ENCODE measurements at regions not wholly inside any gene's neighbourhood (a gene's known extent, or its start where the extent isn't known, plus 50 kb on each side); places are given as distances from the start of the nearest gene placed in this dataset.

GRCh38 chr4:149870008-149870407 is 54.4 kb upstream of the IQCM start:
- Histone ChIP-seq H3K27ac (no peak overlapping the region), H3K36me3 (no peaks in the 10 kb centered on the region), H3K27me3 (no peaks in the 10 kb centered on the region), H3K4me3 (no peak overlapping the region), H3K9me3 (no peaks in the 10 kb centered on the region), H3K4me1 (no peaks in the 10 kb centered on the region)
- no peak for DNase-seq (ENCODE audit: low spot score in 2 of 2)
- WGBS, 2 donors = 75 to 82% methylated on average over 2 of the region's 2 CpGs
- no peak for TF ChIP-seq CTCF (IDR thresholded peaks at IDR 0.05)
- no peak for TF ChIP-seq EP300 (IDR thresholded peaks at IDR 0.05)
- TF ChIP-seq POLR2A (IDR thresholded peaks at IDR 0.05) = no peak

GRCh38 chr4:149881744-149882143 is 66.1 kb upstream of the IQCM start:
- no peaks in the 10 kb centered on the region for H3K36me3 ChIP-seq
- WGBS, 2 donors = 82 to 85% methylated on average over 1 of the region's 1 CpG
- TF ChIP-seq EP300 (IDR thresholded peaks at IDR 0.05) (no peak), POLR2A (IDR thresholded peaks at IDR 0.05) (no peak), CTCF (IDR thresholded peaks at IDR 0.05) (no peak)

GRCh38 chr4:149882251-149882650 is 66.6 kb upstream of the IQCM start:
- TF ChIP-seq POLR2A (IDR thresholded peaks at IDR 0.05) (no peak), EP300 (IDR thresholded peaks at IDR 0.05) (no peak), CTCF (IDR thresholded peaks at IDR 0.05) (no peak)
- no peak overlapping the region for H3K27ac ChIP-seq
- no peaks in the 10 kb centered on the region for H3K9me3 ChIP-seq
- DNase-seq (ENCODE audit: low spot score in 2 of 2) = no peak
- no peaks in the 10 kb centered on the region for H3K27me3 ChIP-seq
- 87 to 96% methylated on average over 1 of the region's 1 CpG for WGBS, 2 donors
- no peak overlapping the region for H3K4me3 ChIP-seq
- no peaks in the 10 kb centered on the region for H3K36me3 ChIP-seq
- no peaks in the 10 kb centered on the region for H3K4me1 ChIP-seq

More at GRCh38 chr4:149881744-149882143, 66.1 kb upstream of the IQCM start:
- H3K9me3 ChIP-seq = no peaks in the 10 kb centered on the region
- no peaks in the 10 kb centered on the region for H3K4me1 ChIP-seq
- no peak overlapping the region for H3K4me3 ChIP-seq
- H3K27me3 ChIP-seq = no peaks in the 10 kb centered on the region
- H3K27ac ChIP-seq = no peak overlapping the region
- no peak for DNase-seq (ENCODE audit: low spot score in 2 of 2)

- Histone ChIP-seq H3K27me3 (no peaks in the 10 kb centered on the region), H3K4me3 (no peak overlapping the region), H3K27ac (no peak overlapping the region), H3K4me1 (no peaks in the 10 kb centered on the region), H3K9me3 (no peaks in the 10 kb centered on the region), H3K36me3 (no peaks in the 10 kb centered on the region)
- 56 to 57% methylated on average over 6 of the region's 6 CpGs for WGBS, 2 donors
- TF ChIP-seq EP300 (IDR thresholded peaks at IDR 0.05) = no peak
- no peak for DNase-seq (ENCODE audit: low spot score in 2 of 2)
Measured at GRCh38 chr4:149884046-149884445, 68.4 kb upstream of the IQCM start.

GRCh38 chr4:149884529-149885181 is 69.0 kb upstream of the IQCM start:
- WGBS, 2 donors = 66 to 76% methylated on average over 3 of the region's 3 CpGs
- no peaks in the 10 kb centered on the region for H3K4me1 ChIP-seq

More at GRCh38 chr4:149884529-149885181, 69.0 kb upstream of the IQCM start:
- no peak for TF ChIP-seq POLR2A (IDR thresholded peaks at IDR 0.05)
- TF ChIP-seq EP300 (IDR thresholded peaks at IDR 0.05) = no peak
- TF ChIP-seq CTCF (IDR thresholded peaks at IDR 0.05) = no peak
- Histone ChIP-seq H3K4me3 (no peak overlapping the region), H3K36me3 (no peaks in the 10 kb centered on the region), H3K27me3 (no peaks in the 10 kb centered on the region), H3K9me3 (no peaks in the 10 kb centered on the region), H3K27ac (no peak overlapping the region)
- no peak for DNase-seq (ENCODE audit: low spot score in 2 of 2)
